A549 (cell line): ENCODE measurements at regions not wholly inside any gene's neighbourhood (a gene's known extent, or its start where the extent isn't known, plus 50 kb on each side); places are given as distances from the start of the nearest gene placed in this dataset.

Experiments used
- ATAC-seq, 2 experiments: fragments of 200-7000 bp in 1 of 2; fragments of >200 bp in 1 of 2; cut with Nextera tagmentation in 1 of 2; cut with Tn5 transposase in 1 of 2; 3 replicates each; pipeline versions ENCODE4 v1.8.0 to v1.9.1; 2018 to 2020; ENCODE audit warnings: mild to moderate bottlenecking in 1 of 2, moderate library complexity in 1 of 2
- CTCF ChIA-PET: fragments of 300-600 bp; sonication (Branson Sonifier 250); formaldehyde crosslinking; extraction: SDS; loops from one replicate; lab custom pipeline; 2021; ENCODE audit warnings: antibody characterized with exemption, inconsistent platforms; lab: Yijun Ruan, JAX
- POLR2A ChIA-PET: fragments of 350-600 bp; formaldehyde crosslinking; extraction: SDS; loops from one replicate; lab custom pipeline; 2021; ENCODE audit warnings: antibody characterized with exemption, inconsistent platforms; lab: Yijun Ruan, JAX
- DNase-seq, 2 experiments: peaks; one replicate each; pipeline versions ENCODE4 v3.0.0 to v3.0.0-alpha.2; 2011 to 2016; ENCODE audit warnings: low read depth in 1 of 2, low spot score in 1 of 2
- FAIRE-seq: peaks from 2 replicates; lab custom pipeline; 2011; peaks lifted over from hg19 to GRCh38; lab: Jason Lieb, UNC
- H3K27ac ChIP-seq, 2 experiments: fragments of >200 bp; sonication (Bioruptor Twin); formaldehyde crosslinking; 3 replicates each; pipeline ENCODE4 v1.5.1; 2016 to 2017
- H3K4me1 ChIP-seq: fragments of >200 bp; sonication (Bioruptor Twin); formaldehyde crosslinking; 3 replicates; pipeline ENCODE4 v1.6.1; 2016
- H3K4me2 ChIP-seq: fragments of >200 bp; sonication (Bioruptor Twin); formaldehyde crosslinking; 3 replicates; pipeline ENCODE4 v1.6.1; 2016
- H3K4me3 ChIP-seq: fragments of >200 bp; sonication (Bioruptor Twin); formaldehyde crosslinking; 3 replicates; pipeline ENCODE4 v1.5.1; 2016
- H3K9me3 ChIP-seq: fragments of >200 bp; sonication (Bioruptor Twin); formaldehyde crosslinking; 3 replicates; pipeline ENCODE4 v1.6.1; 2016
- CBX2 ChIP-seq: fragments of 200-600 bp; sonication (generic); IDR thresholded peaks from 2 replicates; pipeline ENCODE4 v1.6.1; 2016; ENCODE audit warnings: low read depth, mild to moderate bottlenecking, borderline replicate concordance
- CBX8 ChIP-seq: fragments of 200-600 bp; sonication (generic); IDR thresholded peaks from 2 replicates; pipeline ENCODE4 v1.6.1; 2016
- CEBPB ChIP-seq, 2 experiments: fragments of >200 bp in 1 of 2; sonication (Bioruptor Twin) in 1 of 2; formaldehyde crosslinking in 1 of 2; IDR thresholded peaks; 2 replicates each; pipeline ENCODE4 v1.6.1; 2012 to 2016
- CHD2 ChIP-seq: fragments of 150-350 bp; IDR thresholded peaks from 2 replicates; pipeline ENCODE4 v1.6.1; 2014; ENCODE audit warnings: low read length; ENCODE audit not compliant: partially characterized antibody
- CHD4 ChIP-seq: fragments of 200-600 bp; sonication (generic); IDR thresholded peaks from 2 replicates; pipeline ENCODE4 v1.6.1; 2016; ENCODE audit warnings: antibody characterized with exemption, mild to moderate bottlenecking, borderline replicate concordance
- EHMT2 ChIP-seq: fragments of 200-600 bp; sonication (generic); IDR thresholded peaks from 2 replicates; pipeline ENCODE4 v1.6.1; 2016; ENCODE audit warnings: antibody characterized with exemption, low read depth, mild to moderate bottlenecking, moderate library complexity
- ESRRA ChIP-seq: fragments of 150-350 bp; IDR thresholded peaks from 2 replicates; pipeline ENCODE4 v1.6.1; 2014; ENCODE audit warnings: mild to moderate bottlenecking, low read length, borderline replicate concordance
- FOSB ChIP-seq: fragments of 250-450 bp; sonication (Bioruptor Pico); IDR thresholded peaks from 2 replicates; pipeline ENCODE4 v1.5.0; 2020; ENCODE audit warnings: mild to moderate bottlenecking, moderate library complexity
- FOSL2 ChIP-seq, 2 experiments: fragments of 450-650 bp in 1 of 2; fragments of >200 bp in 1 of 2; sonication (Bioruptor Twin) in 1 of 2; formaldehyde crosslinking; IDR thresholded peaks; 2 replicates each; pipeline versions ENCODE4 v1.5.0 to v1.6.1; 2016 to 2020; ENCODE audit warnings: mild to moderate bottlenecking in 1 of 2, moderate library complexity in 1 of 2
- FOXS1 ChIP-seq: fragments of 250-450 bp; sonication (Bioruptor Pico); IDR thresholded peaks from 2 replicates; pipeline ENCODE4 v1.5.0; 2020; ENCODE audit warnings: mild to moderate bottlenecking, moderate library complexity
- GATA3 ChIP-seq: IDR thresholded peaks from 2 replicates; pipeline ENCODE4 v1.6.1; 2012; ENCODE audit warnings: borderline replicate concordance
- HDAC2 ChIP-seq: fragments of 200-600 bp; sonication (generic); IDR thresholded peaks from 2 replicates; pipeline ENCODE4 v1.6.1; 2016
- HOXB13 ChIP-seq: fragments of 250-450 bp; sonication (Bioruptor Pico); IDR thresholded peaks from 2 replicates; pipeline ENCODE4 v1.5.0; 2020; ENCODE audit warnings: low read depth, mild to moderate bottlenecking, moderate library complexity
- HOXB5 ChIP-seq: fragments of 250-450 bp; sonication (Bioruptor Pico); IDR thresholded peaks from 2 replicates; pipeline ENCODE4 v1.5.0; 2020; ENCODE audit warnings: mild to moderate bottlenecking, moderate library complexity
- MYC ChIP-seq: IDR thresholded peaks from 2 replicates; pipeline ENCODE4 v1.6.1; 2012; ENCODE audit warnings: mild to moderate bottlenecking, inconsistent platforms, low read length, improper control_type of control experiment, borderline replicate concordance
- NPAS2 ChIP-seq: fragments of 250-450 bp; sonication (Bioruptor Pico); IDR thresholded peaks from 2 replicates; pipeline ENCODE4 v1.8.0; 2022; ENCODE audit warnings: mild to moderate bottlenecking, moderate library complexity, borderline replicate concordance
- NR3C1 ChIP-seq: fragments of >200 bp; sonication (Bioruptor Twin); formaldehyde crosslinking; IDR thresholded peaks from 3 replicates; pipeline ENCODE4 v1.6.1; 2017
- PHF8 ChIP-seq: fragments of 200-600 bp; sonication (generic); IDR thresholded peaks from 2 replicates; pipeline ENCODE4 v1.6.1; 2016; ENCODE audit warnings: low read depth, mild to moderate bottlenecking, antibody characterized with exemption, moderate library complexity, borderline replicate concordance
- POLR2A ChIP-seq: IDR thresholded peaks from 2 replicates; pipeline ENCODE4 v1.6.1; 2012; ENCODE audit warnings: mild to moderate bottlenecking, low read length
- RCOR1 ChIP-seq: fragments of 150-350 bp; IDR thresholded peaks from 2 replicates; pipeline ENCODE4 v1.6.1; 2014; ENCODE audit warnings: antibody characterized with exemption, low read length, low read depth
- RNF2 ChIP-seq: fragments of 200-600 bp; sonication (generic); IDR thresholded peaks from 2 replicates; pipeline ENCODE4 v1.6.1; 2016; ENCODE audit warnings: low read depth, mild to moderate bottlenecking, antibody characterized with exemption, moderate library complexity, borderline replicate concordance
- TFCP2L1 ChIP-seq: fragments of 250-450 bp; sonication (Bioruptor Pico); IDR thresholded peaks from 2 replicates; pipeline ENCODE4 v1.5.0; 2021; ENCODE audit warnings: mild to moderate bottlenecking
- WGBS: methylation state at CpG from one replicate; pipeline ENCODE4 v1.1.6; 2017; ENCODE audit errors: missing lambda C conversion rate; 5-methylcytosine and 5-hydroxymethylcytosine counted together
- TF ChIP-seq, protein P1 (sequence below): fragments of >200 bp; sonication (Bioruptor Twin); formaldehyde crosslinking; IDR thresholded peaks from 3 replicates; pipeline ENCODE4 v1.6.1; 2016
- TF ChIP-seq, protein P2 (sequence below): IDR thresholded peaks from 2 replicates; pipeline ENCODE4 v1.6.1; 2012
- TF ChIP-seq, protein P3 (sequence below): fragments of >200 bp; sonication (Bioruptor Twin); formaldehyde crosslinking; IDR thresholded peaks from 2 replicates; pipeline ENCODE4 v1.6.1; 2016
- TF ChIP-seq, protein P4 (sequence below): IDR thresholded peaks from 2 replicates; pipeline ENCODE4 v1.6.1; 2012; ENCODE audit warnings: low read depth, borderline replicate concordance

DNA sequence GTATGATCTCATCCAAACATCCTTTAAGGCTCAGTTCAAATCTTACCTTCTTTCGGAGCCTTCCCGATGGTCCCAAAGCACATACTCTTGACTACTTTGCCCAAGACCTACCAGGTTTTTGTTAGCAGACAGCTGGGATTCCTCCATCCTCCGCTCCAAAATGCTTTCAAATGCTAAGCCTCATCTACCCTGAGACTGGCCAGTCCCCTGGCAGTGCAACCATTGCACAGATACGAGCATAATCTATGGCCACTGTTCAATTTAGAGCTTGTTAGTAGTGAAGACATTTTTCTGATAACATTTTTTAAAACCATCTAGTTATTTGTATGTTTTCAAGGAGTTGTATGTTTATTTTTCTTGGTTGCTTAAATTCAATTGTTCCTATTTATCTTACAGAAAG is 264.4 kb upstream of the NR2F2 start:
- no peak for FAIRE-seq
- TF ChIP-seq ESRRA: no peak
- ChIA-PET CTCF (no interaction called here), POLR2A (no interaction called here)
- WGBS: 74% methylated on average over 4 of the region's 4 CpGs
- no peak overlapping the region for H3K4me3 ChIP-seq
- H3K4me2 ChIP-seq: no peak overlapping the region
- DNase-seq: no peak
- 0 out of 3 replicates have a peak, but pooled peaks cover 4% of the 10 kb centered on the region for H3K4me1 ChIP-seq
- H3K9me3 ChIP-seq: no peaks in the 10 kb centered on the region
- ATAC-seq: no peak
- H3K27ac ChIP-seq: no peak overlapping the region

DNA sequence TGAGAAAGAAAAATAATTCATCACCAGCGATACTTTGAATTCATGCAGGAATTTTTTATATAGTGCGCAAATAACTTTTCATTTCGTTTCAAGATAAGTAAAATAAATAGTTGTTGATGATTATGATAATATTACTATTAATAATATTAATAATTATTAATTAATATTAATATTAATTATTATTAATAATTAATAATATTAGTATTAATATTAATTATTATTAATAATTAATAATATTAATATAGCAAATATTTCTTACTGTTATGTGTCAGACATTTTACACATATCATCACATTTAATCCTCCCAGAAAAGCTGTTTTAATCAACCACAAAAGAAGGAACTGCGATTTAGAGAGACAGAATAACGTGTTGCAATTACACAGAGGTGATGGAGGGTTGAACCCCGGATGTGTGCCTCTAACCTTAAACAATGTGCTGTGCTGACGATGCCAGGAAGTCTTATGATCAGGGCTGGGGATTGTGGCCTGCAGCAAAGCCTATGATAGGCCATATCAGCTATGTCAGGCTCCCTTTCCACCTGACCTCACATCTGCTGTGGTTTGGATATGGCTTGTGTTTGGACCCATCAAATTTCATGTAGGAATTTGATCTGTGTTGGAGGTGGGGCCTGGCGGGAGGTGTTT is 263.5 kb upstream of the NR2F2 start:
- ChIA-PET POLR2A (no interaction called here), CTCF (no interaction called here)
- FAIRE-seq: no peak

DNA sequence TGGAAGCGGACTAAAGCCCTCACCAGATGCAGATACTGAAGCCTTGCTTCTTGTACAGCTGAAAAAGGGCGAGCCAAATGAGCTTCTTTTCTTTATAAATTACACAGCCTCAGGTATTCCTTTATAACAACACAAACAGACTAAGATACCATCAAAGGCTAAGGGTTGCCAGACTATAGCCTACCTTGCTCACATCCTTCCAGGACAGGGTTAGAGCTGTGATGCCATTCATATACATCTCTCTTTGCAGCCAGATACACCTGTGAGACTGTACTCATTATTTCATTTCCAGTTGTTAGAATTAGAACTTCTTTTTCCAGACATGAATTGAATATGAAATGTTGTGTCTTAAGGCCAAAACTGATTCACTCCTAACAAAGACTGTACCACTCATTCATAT is 262.8 kb upstream of the NR2F2 start:
- no peak for DNase-seq
- H3K4me3 ChIP-seq: no peak overlapping the region
- ChIA-PET CTCF (no interaction called here), POLR2A (no interaction called here)
- 80% methylated on average over 2 of the region's 2 CpGs for WGBS
- TF ChIP-seq FOXS1 (CRISPR knock-in tag) (no peak), CBX8 (no peak), MYC (no peak), CHD2 (no peak), HOXB5 (CRISPR knock-in tag) (no peak), EHMT2 (no peak), HDAC2 (no peak), RNF2 (no peak), GATA3 (no peak), NPAS2 (no peak), RCOR1 (no peak), NR3C1 (no peak), CHD4 (no peak)
- TF ChIP-seq, protein P1, sequence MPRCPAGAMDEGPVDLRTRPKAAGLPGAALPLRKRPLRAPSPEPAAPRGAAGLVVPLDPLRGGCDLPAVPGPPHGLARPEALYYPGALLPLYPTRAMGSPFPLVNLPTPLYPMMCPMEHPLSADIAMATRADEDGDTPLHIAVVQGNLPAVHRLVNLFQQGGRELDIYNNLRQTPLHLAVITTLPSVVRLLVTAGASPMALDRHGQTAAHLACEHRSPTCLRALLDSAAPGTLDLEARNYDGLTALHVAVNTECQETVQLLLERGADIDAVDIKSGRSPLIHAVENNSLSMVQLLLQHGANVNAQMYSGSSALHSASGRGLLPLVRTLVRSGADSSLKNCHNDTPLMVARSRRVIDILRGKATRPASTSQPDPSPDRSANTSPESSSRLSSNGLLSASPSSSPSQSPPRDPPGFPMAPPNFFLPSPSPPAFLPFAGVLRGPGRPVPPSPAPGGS: no peak
- FAIRE-seq: no peak
- ATAC-seq: no peak
- no peak overlapping the region for H3K4me2 ChIP-seq
- no peak overlapping the region for H3K27ac ChIP-seq
- H3K4me1 ChIP-seq: 0 out of 3 replicates have a peak, but pooled peaks cover 4% of the 10 kb centered on the region
- H3K9me3 ChIP-seq: no peaks in the 10 kb centered on the region

More for the DNA sequence above, 263.5 kb upstream of the NR2F2 start:
- Histone ChIP-seq H3K4me1 (0 out of 3 replicates have a peak, but pooled peaks cover 4% of the 10 kb centered on the region), H3K9me3 (no peaks in the 10 kb centered on the region), H3K4me2 (no peak overlapping the region), H3K4me3 (no peak overlapping the region), H3K27ac (no peak overlapping the region)
- ATAC-seq: no peak
- no peak for DNase-seq
- 62% methylated on average over 8 of the region's 8 CpGs for WGBS
- no peak for TF ChIP-seq FOSB (CRISPR knock-in tag)
- no peak for TF ChIP-seq PHF8
- TF ChIP-seq, protein P2, sequence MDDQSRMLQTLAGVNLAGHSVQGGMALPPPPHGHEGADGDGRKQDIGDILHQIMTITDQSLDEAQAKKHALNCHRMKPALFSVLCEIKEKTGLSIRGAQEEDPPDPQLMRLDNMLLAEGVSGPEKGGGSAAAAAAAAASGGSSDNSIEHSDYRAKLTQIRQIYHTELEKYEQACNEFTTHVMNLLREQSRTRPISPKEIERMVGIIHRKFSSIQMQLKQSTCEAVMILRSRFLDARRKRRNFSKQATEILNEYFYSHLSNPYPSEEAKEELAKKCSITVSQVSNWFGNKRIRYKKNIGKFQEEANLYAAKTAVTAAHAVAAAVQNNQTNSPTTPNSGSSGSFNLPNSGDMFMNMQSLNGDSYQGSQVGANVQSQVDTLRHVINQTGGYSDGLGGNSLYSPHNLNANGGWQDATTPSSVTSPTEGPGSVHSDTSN: no peak
- TF ChIP-seq, protein P1: no peak
- no peak for TF ChIP-seq POLR2A
- no peak for TF ChIP-seq HOXB13
- TF ChIP-seq, protein P3, sequence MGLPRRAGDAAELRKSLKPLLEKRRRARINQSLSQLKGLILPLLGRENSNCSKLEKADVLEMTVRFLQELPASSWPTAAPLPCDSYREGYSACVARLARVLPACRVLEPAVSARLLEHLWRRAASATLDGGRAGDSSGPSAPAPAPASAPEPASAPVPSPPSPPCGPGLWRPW: no peak
- no peak for TF ChIP-seq TFCP2L1 (CRISPR knock-in tag)
- no peak for TF ChIP-seq CBX2
- no peak for TF ChIP-seq CEBPB (IDR thresholded peaks at IDR 0.05)
- no peak for TF ChIP-seq FOXS1 (CRISPR knock-in tag)
- no peak for TF ChIP-seq FOSL2 (IDR thresholded peaks at IDR 0.05)
- no peak for TF ChIP-seq FOSL2 (CRISPR knock-in tag; IDR thresholded peaks at IDR 0.05)
- TF ChIP-seq, protein P4, sequence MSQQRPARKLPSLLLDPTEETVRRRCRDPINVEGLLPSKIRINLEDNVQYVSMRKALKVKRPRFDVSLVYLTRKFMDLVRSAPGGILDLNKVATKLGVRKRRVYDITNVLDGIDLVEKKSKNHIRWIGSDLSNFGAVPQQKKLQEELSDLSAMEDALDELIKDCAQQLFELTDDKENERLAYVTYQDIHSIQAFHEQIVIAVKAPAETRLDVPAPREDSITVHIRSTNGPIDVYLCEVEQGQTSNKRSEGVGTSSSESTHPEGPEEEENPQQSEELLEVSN: no peak
